Stomach (tissue), 4 donors: ENCODE measurements at regions not wholly inside any gene's neighbourhood (a gene's known extent, or its start where the extent isn't known, plus 50 kb on each side); places are given as distances from the start of the nearest gene placed in this dataset.

Source experiments
- CTCF ChIP-seq, 7 experiments: fragments of 450-650 bp in 4 of 7; fragments of 200-600 bp in 3 of 7; sonication (generic) in 3 of 7; IDR thresholded peaks; one replicate each; pipeline ENCODE4 v1.5.1; 2016 to 2019; ENCODE audit warnings: antibody characterized with exemption in 7 of 7, control low read depth in 2 of 7, mild to moderate bottlenecking in 1 of 7
- POLR2A ChIP-seq, 4 donors: fragments of 450-650 bp; IDR thresholded peaks; one replicate each; pipeline ENCODE4 v1.6.1; 2016; ENCODE audit warnings: antibody characterized with exemption in 4 of 4, control low read depth in 2 of 4, mild to moderate bottlenecking in 1 of 4, moderate library complexity in 1 of 4

GRCh38 chr7:31437250-31437865, 76.5 kb upstream of the ITPRID1 start:
- TF ChIP-seq CTCF (IDR thresholded peaks at IDR 0.05) (no peak), POLR2A (IDR thresholded peaks at IDR 0.05) (no peak)
